Middle frontal gyrus (tissue), 1 donor: ENCODE measurements at regions not wholly inside any gene's neighbourhood (a gene's known extent, or its start where the extent isn't known, plus 50 kb on each side); places are given as distances from the start of the nearest gene placed in this dataset.
"Not testable (repeated sequence)": the region's sequence is repeated elsewhere in the genome, so short reads cannot be mapped to it uniquely, and the experiment has no call there.

ENCODE experiments used
- DNase-seq: peaks from one replicate; pipeline ENCODE4 v3.0.0-alpha.2; 2015; ENCODE audit warnings: low spot score; ENCODE audit errors: extremely low spot score

GRCh38 chr3:191961022-191961421, 500.1 kb downstream of the PYDC2 start:
- no peak for DNase-seq

GRCh38 chr3:191961529-191961928, 500.6 kb downstream of the PYDC2 start:
- DNase-seq, result no peak

- no peak for DNase-seq
Observed at GRCh38 chr3:191962324-191962723, 501.4 kb downstream of the PYDC2 start.

GRCh38 chr3:191963182-191963581, 502.2 kb downstream of the PYDC2 start:
- DNase-seq, result no peak

GRCh38 chr3:191966556-191966955, 505.6 kb downstream of the PYDC2 start:
- no peak for DNase-seq

- no peak for DNase-seq
Observed at GRCh38 chr3:191968299-191968698, 507.3 kb downstream of the PYDC2 start.

- DNase-seq, result no peak
Observed at GRCh38 chr3:191972714-191973398, 511.9 kb downstream of the PYDC2 start.

GRCh38 chr3:191973820-191974219, 512.9 kb downstream of the PYDC2 start:
- no peak for DNase-seq

- DNase-seq, result no peak
Observed at GRCh38 chr3:191975936-191976335, 515.0 kb downstream of the PYDC2 start.

GRCh38 chr3:191980443-191980842, 519.5 kb downstream of the PYDC2 start:
- DNase-seq, result no peak

GRCh38 chr3:191982481-191982880, 521.5 kb downstream of the PYDC2 start:
- DNase-seq, result no peak

- no peak for DNase-seq
Observed at GRCh38 chr3:191985691-191986090, 524.7 kb downstream of the PYDC2 start.

- DNase-seq, result no peak
Observed at GRCh38 chr3:191987831-191988350, 526.9 kb downstream of the PYDC2 start.

- DNase-seq, result not testable (repeated sequence)
Observed at GRCh38 chr3:191993952-191994351, 533.0 kb downstream of the PYDC2 start.

- no peak for DNase-seq
Observed at GRCh38 chr3:191997093-191997492, 536.1 kb downstream of the PYDC2 start.

- no peak for DNase-seq
Observed at GRCh38 chr3:191997579-191998268, 536.8 kb downstream of the PYDC2 start.

- no peak for DNase-seq
Observed at GRCh38 chr3:192001218-192001617, 540.3 kb downstream of the PYDC2 start.

GRCh38 chr3:192005989-192006388, 545.0 kb downstream of the PYDC2 start:
- no peak for DNase-seq

GRCh38 chr3:192009903-192010302, 548.9 kb downstream of the PYDC2 start:
- DNase-seq, result no peak

GRCh38 chr3:192010490-192010889, 549.5 kb downstream of the PYDC2 start:
- no peak for DNase-seq

- DNase-seq, result no peak
Observed at GRCh38 chr3:192011137-192011536, 550.2 kb downstream of the PYDC2 start.

- no peak for DNase-seq
Observed at GRCh38 chr3:192013110-192013509, 552.1 kb downstream of the PYDC2 start.

- no peak for DNase-seq
Observed at GRCh38 chr3:192022412-192022811, 561.4 kb downstream of the PYDC2 start.
